Erythroblast (primary cell): ENCODE measurements at regions not wholly inside any gene's neighbourhood (a gene's known extent, or its start where the extent isn't known, plus 50 kb on each side); places are given as distances from the start of the nearest gene placed in this dataset.

ENCODE experiments used
- GATA1 ChIP-seq: IDR thresholded peaks from 2 replicates; pipeline ENCODE4 v1.6.1; 2011; ENCODE audit warnings: low read depth, mild to moderate bottlenecking, control low read depth, low read length, moderate library complexity
- POLR2A ChIP-seq: IDR thresholded peaks from 2 replicates; pipeline ENCODE4 v1.6.1; 2011; ENCODE audit warnings: mild to moderate bottlenecking, low read length

DNA sequence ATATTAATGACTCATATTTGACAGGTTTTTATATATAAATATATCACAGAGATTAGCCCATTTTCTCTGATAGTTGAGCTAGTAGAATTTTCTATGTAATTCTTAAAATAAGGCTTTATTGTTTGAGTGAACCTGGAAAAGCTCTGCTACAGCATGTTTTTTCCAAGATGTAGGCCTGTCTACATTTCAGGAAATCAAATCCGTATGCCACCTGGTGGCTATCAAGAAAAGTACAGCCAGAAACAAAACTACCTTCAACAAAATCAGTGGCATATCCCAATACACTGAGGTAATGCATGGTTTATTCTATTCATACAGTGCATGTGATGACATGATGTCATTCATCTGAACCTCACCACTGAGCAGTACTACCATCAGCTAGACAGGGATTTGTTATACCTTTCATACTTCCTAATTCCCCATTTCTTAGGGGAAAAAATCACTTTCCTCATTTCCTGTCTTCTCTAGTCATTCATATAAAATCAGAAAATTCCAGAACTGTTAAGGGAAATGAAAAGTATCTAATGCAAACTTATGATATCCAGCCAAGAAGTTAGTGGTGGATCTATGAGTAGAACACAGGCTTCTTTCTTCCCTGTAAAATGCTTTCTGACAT is 310.4 kb upstream of the SYT4 start:
- TF ChIP-seq POLR2A: no peak
- TF ChIP-seq GATA1: no peak
